Mammary epithelial cell (primary cell): ENCODE measurements at regions not wholly inside any gene's neighbourhood (a gene's known extent, or its start where the extent isn't known, plus 50 kb on each side); places are given as distances from the start of the nearest gene placed in this dataset.

Experiments used
- CTCF ChIP-seq, 2 donors: IDR thresholded peaks in 1 of 2; conservative IDR thresholded peaks in 1 of 2; 2 replicates each; pipeline ENCODE4 v1.5.1; 2011 to 2012; ENCODE audit warnings: inconsistent platforms in 2 of 2, low read length in 2 of 2, mild to moderate bottlenecking in 2 of 2, control low read depth in 1 of 2, low read depth in 1 of 2; ENCODE audit not compliant: insufficient read depth in 1 of 2; ENCODE audit errors: extremely low read depth in 1 of 2
- EZH2 ChIP-seq: IDR thresholded peaks from 2 replicates; pipeline ENCODE4 v1.6.1; 2012; ENCODE audit warnings: low read length, inconsistent platforms, borderline replicate concordance

GRCh38 chr12:116429826-116430360, 129.3 kb upstream of the MAP1LC3B2 start:
- no peak for TF ChIP-seq CTCF (conservative IDR thresholded peaks at IDR 0.05 in 1 of 2, IDR thresholded peaks at IDR 0.05 in 1 of 2; ENCODE audit: extremely low read depth in 1 of 2, insufficient read depth in 1 of 2, low read depth in 1 of 2, low read length in 2 of 2)
- TF ChIP-seq EZH2 = no peak
